Fibroblast of peridontal ligament (primary cell): ENCODE measurements at regions not wholly inside any gene's neighbourhood (a gene's known extent, or its start where the extent isn't known, plus 50 kb on each side); places are given as distances from the start of the nearest gene placed in this dataset.

Source experiments
- DNase-seq: peaks from one replicate; pipeline ENCODE4 v3.0.0-alpha.2; 2010; ENCODE audit errors: extremely low read depth

DNA sequence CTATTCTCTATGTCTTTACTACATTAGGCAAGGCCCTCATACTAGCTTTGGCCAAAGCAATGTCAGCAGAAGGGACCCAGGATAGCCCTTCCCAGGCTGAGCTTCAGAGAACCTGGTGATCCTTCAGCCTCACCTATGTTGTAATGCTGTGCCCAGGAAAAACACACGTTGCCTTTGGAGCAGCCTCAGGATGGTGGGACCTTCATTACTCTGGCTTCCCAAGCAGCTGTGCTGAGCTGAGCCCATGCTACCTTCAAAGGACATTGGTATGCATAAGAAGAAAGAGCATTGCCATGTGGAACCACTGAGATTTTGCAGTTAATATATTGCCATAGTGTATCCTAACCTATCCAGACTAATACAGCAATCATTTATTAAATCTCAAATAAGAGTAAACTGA, 756.4 kb upstream of the ID2 start:
- DNase-seq: no peak

GRCh38 chr2:7927691-7928090, 754.2 kb upstream of the ID2 start:
- no peak for DNase-seq

GRCh38 chr2:7929281-7929680, 752.6 kb upstream of the ID2 start:
- no peak for DNase-seq

GRCh38 chr2:7930800-7931635, 750.8 kb upstream of the ID2 start:
- DNase-seq: no peak

GRCh38 chr2:7931808-7932207, 750.0 kb upstream of the ID2 start:
- DNase-seq: no peak

DNA sequence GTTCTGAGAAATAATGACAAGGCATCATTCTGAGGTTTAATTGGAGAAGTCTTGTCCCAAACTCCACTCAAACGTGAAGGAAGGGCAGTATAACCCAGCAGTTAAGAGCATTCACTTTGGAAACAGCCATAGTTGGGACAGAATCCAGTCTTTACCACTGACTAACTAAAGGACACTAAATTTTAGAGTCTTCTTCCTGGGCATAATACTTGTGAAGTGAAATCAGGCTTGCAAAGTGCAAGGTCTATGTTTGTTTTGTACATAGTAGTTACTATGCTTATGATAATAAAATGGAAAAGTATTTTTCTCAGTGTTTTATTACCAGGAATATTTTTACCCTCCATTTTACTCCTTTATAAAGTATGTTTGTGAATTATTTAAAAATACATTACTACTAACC, 748.2 kb upstream of the ID2 start:
- no peak for DNase-seq

DNA sequence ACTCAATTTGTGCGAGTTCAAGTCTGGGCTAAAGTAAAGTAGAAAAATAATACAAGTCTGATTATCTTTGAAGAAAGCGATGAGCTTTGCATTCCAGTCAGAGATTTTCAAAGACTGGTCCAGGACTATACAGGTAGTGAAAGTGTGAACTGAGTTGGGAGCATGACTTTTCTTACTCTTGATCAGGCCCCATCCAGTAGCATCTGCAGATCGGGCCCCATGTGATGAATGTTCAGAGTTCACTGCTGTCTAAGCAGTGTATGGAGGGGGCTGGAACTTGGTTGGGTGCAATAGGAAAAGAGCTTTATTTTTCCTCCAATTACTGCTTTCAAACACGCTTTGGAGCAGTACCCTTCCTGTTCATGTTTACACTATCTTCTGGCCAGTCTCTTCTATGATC, 747.4 kb upstream of the ID2 start:
- no peak for DNase-seq

GRCh38 chr2:7937082-7937481, 744.8 kb upstream of the ID2 start:
- no peak for DNase-seq

DNA sequence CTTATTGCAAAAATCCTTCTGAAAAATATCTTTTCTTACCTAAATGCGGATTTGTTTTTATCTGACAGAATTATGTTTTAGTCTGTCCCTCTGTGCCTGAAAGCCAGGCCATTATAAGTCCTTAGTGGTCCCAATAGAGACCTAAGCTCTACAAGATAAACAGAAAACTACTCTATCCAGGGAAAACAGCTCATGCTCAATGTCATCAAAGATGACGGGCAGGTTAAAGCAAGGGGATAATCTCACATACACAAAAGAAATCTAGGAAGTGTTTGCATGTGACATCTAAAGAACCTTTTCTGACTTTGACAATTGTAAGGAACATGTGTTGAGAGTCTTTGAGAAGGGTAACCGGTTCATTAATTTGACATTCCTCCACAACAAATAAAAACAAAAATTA, 741.1 kb upstream of the ID2 start:
- DNase-seq: no peak

- DNase-seq: no peak
Measured at GRCh38 chr2:7943446-7943845, 738.4 kb upstream of the ID2 start.

DNA sequence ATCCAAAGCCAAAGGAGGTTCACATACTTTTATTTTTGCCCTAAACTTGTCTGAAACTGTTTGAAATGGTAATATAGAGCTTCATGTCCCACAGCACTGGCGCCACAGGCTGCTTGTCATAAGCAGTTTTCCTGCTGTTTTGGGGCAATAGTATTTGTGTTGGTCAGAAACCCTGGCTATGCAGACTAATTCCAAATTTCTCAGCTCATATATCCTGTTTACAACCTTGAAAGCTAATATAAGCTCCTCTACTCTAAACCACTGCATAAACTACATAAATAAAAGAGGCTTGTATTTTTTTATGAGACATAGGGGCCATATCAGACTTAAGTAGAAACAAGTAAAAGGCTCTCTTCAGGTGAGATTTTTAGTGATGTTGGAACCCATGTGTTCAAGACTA, 736.8 kb upstream of the ID2 start:
- DNase-seq: no peak

GRCh38 chr2:7950035-7950612, 731.7 kb upstream of the ID2 start:
- DNase-seq: no peak

DNA sequence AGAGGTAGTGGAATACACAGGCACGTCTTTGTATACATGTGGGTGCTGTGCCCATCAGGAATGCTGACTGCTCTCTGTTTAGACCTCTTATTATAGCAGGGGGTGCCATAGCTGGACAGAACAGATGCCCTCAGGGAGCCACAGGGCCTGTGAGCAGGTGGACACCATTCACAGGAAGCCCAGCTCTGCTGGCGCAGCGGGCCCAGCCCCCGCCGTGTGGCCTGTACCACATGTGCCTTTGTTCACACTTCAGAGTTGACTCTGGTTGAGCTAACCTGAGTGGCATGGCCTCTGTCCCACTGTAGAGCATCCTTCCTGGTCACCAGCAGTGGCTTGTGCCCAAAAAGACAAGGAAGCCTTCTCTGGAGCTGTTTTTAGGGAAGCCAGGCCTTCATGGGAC, 730.9 kb upstream of the ID2 start:
- no peak for DNase-seq

- no peak for DNase-seq
Measured at GRCh38 chr2:7951490-7951889, 730.4 kb upstream of the ID2 start.

DNA sequence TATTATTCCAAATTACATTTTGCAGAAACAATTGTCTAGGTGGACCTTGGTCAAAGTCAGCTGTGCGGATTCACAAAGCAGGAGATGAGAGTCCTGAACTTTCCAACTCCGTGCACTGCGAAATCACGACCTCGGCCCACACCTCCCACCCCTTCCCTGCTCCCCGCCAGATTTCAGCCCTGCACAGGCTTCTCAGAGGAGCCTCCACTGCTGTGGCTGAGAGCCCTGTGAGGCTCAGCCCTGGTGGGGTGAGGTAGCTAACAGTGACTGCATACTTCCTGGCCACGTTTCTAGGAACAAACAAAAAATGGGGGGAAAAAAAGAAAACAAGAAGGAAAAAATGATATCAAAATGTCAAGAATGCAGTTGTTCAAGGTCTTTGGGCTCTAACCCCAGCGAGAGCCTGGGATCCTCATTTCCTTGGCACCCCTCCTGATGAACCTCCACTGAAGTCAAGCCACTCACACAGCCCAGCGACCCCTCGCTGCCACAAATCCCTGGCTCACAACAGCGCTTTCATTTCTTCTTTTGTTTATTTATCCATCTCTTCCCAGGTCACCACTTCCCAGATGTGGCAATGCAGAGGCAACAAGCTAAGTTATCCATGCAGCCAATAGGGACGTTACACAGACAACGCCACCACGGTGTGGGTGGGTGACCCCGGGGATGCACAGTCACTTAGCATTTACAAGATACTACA, 729.7 kb upstream of the ID2 start:
- peak; percentile 3 for DNase-seq

DNA sequence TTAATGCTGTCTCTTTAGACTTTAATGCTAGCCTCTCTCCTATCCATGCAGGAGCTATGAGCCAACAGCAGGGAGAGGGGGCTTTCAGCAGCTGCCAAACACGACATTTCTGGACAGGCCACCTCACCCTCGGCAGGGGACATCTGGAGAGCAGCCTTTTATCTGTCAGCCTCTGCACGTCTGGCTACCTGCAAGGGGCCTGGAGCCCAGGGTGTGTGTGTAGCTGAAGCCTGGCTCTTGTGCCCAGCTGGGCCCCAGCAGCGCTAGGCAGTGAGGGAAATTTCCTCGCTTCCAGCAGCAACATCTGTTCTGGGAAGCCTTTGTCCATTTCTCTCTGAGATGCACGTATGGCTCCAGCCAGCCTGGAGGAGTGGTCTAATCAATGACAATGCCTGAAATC, 728.7 kb upstream of the ID2 start:
- DNase-seq: no peak

- no peak for DNase-seq
Measured at GRCh38 chr2:7954234-7954633, 727.6 kb upstream of the ID2 start.

GRCh38 chr2:7956126-7956689, 725.6 kb upstream of the ID2 start:
- DNase-seq: no peak

GRCh38 chr2:7961550-7961949, 720.3 kb upstream of the ID2 start:
- DNase-seq: no peak

- no peak for DNase-seq
Measured at GRCh38 chr2:7962161-7962560, 719.7 kb upstream of the ID2 start.

DNA sequence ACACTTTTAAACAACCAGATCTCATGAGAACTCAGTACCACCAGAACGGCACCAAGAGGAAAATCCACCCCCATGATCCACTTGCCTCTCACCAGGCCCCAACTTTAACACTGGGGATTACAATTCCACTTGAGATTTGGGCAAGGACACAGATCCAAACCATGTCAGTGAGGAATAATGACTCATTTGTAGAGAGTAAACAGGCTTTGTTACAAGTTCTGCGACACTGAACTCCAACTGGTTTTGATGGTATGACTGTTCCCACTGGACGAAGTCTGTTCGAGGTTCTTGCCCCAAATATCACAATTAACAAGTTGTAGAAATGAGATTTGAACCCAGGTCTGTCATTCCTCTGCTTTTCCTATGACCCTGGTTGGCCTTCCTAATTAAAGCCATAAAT, 718.1 kb upstream of the ID2 start:
- peak; percentile 18 for DNase-seq

DNA sequence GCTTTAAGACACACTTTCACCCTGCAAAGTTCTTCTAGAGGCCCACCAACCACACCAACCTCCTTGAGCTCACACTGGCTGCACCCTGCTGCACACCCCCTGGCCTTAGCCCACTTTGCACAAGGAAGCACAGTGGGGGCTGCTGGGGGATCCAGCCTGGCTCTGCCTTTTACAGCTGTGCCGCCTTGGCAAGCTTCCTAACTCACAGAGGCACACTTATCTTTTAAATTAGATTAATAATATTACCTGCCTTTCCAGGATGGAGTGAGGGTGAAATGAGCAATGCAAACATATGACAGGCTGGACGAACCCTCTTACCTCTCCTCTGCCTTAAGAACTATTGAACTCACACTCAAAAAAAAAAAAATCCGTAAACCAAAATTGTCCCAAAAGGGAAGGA, 715.8 kb upstream of the ID2 start:
- no peak for DNase-seq
